ENCODE measurements at regions not wholly inside any gene's neighbourhood (a gene's known extent, or its start where the extent isn't known, plus 50 kb on each side); places are given as distances from the start of the nearest gene placed in this dataset.

DNA sequence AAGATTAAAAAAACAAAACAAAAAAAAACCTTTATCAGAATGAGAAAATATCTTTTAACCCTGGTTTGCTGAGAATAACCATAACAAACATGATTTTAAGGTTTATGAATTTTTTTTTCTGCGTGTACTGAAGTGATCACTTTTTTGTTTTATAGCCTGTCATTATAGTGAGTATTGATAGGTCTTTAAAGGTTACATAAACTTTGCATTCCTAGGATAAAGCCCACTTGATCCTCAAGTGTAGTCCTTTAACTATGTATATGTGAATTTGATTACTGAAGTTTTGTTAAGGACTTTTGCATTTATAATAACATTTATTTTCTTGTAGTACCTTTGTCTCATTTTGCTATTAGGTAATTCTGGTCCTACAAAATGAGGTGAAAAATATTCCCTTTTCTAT lies 709.8 kb upstream of the PCDH20 start:
- peaks cover 3 to 9% of the 10 kb centered on the region in 2 experiments; a peak in 2 of 4 replicates for H3K4me1 Mint-ChIP-seq
- WGBS (ENCODE audit: extremely low coverage, insufficient read length, low lambda C conversion rate), result no CpG with 5 or more reads among the region's 1 CpG
- no peak overlapping the region for H3T11ph ChIP-seq (ENCODE audit: low read length)

More for the DNA sequence above, 709.8 kb upstream of the PCDH20 start:
- Mint-ChIP-seq H3K36me3 (ENCODE audit: insufficient read depth in 1 of 3, low read depth in 3 of 3) (no peaks in the 10 kb centered on the region), H3K4me3 (no peak overlapping the region), H3K27me3 (ENCODE audit: low read depth) (no peaks in the 10 kb centered on the region), H3K9me3 (no peaks in the 10 kb centered on the region), H3K27ac (no peak overlapping the region)
- Histone ChIP-seq H3K56ac (ENCODE audit: insufficient read length, low read depth, low read length) (no peak overlapping the region), H2AK5ac (ENCODE audit: insufficient read length, low read length) (no peak overlapping the region), H2BK20ac (ENCODE audit: low read depth, low read length, poor library complexity, severe bottlenecking) (no peak overlapping the region), H2BK15ac (ENCODE audit: low read depth, low read length) (no peak overlapping the region), H2BK5ac (ENCODE audit: insufficient read length, low read length) (no peak overlapping the region), H3K27me3 (ENCODE audit: insufficient read depth, low read length) (no peaks in the 10 kb centered on the region), H4K8ac (replicated peaks; ENCODE audit: insufficient read length, low read depth, low read length) (no peak overlapping the region), H3K4ac (ENCODE audit: low read depth, low read length) (no peak overlapping the region), H4K20me1 (ENCODE audit: control insufficient read depth, insufficient read depth, insufficient read length) (no peaks in the 10 kb centered on the region), H3K4me1 (ENCODE audit: insufficient read depth, low read length) (no peaks in the 10 kb centered on the region), H3K27ac (ENCODE audit: insufficient read length, low read depth, low read length) (no peak overlapping the region), H3K79me2 (ENCODE audit: insufficient read depth, low read length) (no peaks in the 10 kb centered on the region), H4K91ac (ENCODE audit: insufficient read length, low read depth, low read length) (no peak overlapping the region), H3K23ac (ENCODE audit: insufficient read length, low read depth, low read length) (no peak overlapping the region), H3K79me1 (ENCODE audit: insufficient read depth, low read depth, low read length, poor library complexity, severe bottlenecking) (no peaks in the 10 kb centered on the region), H3K23me2 (ENCODE audit: insufficient read length, low read depth, low read length, poor library complexity, severe bottlenecking) (no peaks in the 10 kb centered on the region), H2BK12ac (ENCODE audit: insufficient read length, low read depth, low read length) (no peak overlapping the region), H3K9me3 (ENCODE audit: control insufficient read depth, low read depth, low read length) (no peaks in the 10 kb centered on the region), H2AFZ (ENCODE audit: low read length) (no peak overlapping the region), H3K18ac (ENCODE audit: insufficient read length, low read depth, low read length) (no peak overlapping the region), H3K9ac (ENCODE audit: extremely low read depth, insufficient read length, low read length) (no peak overlapping the region), H3K4me2 (ENCODE audit: insufficient read depth, insufficient read length, low read length) (no peak overlapping the region), H4K5ac (ENCODE audit: insufficient read length, low read depth, low read length) (no peak overlapping the region), H3K14ac (ENCODE audit: insufficient read depth, low read length) (no peak overlapping the region), H2BK120ac (ENCODE audit: low read depth, low read length, poor library complexity, severe bottlenecking) (no peak overlapping the region)
- TF ChIP-seq, protein P1, sequence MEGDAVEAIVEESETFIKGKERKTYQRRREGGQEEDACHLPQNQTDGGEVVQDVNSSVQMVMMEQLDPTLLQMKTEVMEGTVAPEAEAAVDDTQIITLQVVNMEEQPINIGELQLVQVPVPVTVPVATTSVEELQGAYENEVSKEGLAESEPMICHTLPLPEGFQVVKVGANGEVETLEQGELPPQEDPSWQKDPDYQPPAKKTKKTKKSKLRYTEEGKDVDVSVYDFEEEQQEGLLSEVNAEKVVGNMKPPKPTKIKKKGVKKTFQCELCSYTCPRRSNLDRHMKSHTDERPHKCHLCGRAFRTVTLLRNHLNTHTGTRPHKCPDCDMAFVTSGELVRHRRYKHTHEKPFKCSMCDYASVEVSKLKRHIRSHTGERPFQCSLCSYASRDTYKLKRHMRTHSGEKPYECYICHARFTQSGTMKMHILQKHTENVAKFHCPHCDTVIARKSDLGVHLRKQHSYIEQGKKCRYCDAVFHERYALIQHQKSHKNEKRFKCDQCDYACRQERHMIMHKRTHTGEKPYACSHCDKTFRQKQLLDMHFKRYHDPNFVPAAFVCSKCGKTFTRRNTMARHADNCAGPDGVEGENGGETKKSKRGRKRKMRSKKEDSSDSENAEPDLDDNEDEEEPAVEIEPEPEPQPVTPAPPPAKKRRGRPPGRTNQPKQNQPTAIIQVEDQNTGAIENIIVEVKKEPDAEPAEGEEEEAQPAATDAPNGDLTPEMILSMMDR (conservative IDR thresholded peaks at IDR 0.05), result no peak
- DNase-seq, result no peak
